ENCODE measurements at regions not wholly inside any gene's neighbourhood (a gene's known extent, or its start where the extent isn't known, plus 50 kb on each side); places are given as distances from the start of the nearest gene placed in this dataset.

DNA sequence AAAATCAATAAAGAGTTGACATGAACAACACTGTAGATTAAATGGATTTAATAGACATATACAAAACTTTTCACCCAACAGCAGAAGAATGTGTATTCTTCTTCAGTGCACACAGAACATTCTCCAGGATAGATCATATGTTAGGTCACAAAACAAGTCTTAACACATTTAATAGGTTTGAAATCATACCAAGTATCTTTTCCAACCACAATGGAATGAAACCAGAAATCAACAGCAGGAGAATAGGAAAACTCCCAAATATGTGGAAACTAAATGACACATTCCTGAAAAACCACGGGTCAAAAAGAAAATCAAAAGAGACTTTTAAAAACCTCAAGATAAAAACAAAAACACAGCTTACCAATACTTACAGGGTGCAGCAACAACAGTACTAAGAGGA lies 790.1 kb upstream of the ZNF608 start:
- DNase-seq (ENCODE audit: low read depth in 2 of 3, low spot score in 2 of 3): no peak

- no peak for DNase-seq (ENCODE audit: low read depth in 2 of 3, low spot score in 2 of 3)
Measured at GRCh38 chr5:125537661-125538060, 791.2 kb upstream of the ZNF608 start.

DNA sequence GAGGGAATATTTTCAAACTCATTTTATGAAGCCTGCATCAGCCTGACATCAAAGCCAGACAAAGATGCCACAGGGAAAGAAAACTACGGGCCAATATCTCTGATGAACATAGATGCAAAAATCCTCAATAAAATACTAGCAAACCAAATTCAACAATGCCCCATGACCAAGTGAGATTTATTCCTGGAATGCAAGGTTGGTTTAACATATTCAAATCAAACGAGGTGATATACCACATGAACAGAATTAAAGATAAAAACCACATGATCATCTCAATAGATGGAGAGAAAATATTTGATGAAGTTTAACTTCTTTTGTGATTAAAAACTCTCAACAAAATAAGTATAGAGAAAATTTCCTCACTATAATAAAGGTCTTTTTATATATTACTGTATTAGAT lies 792.0 kb upstream of the ZNF608 start:
- DNase-seq (ENCODE audit: low read depth in 2 of 3, low spot score in 2 of 3): no peak

DNA sequence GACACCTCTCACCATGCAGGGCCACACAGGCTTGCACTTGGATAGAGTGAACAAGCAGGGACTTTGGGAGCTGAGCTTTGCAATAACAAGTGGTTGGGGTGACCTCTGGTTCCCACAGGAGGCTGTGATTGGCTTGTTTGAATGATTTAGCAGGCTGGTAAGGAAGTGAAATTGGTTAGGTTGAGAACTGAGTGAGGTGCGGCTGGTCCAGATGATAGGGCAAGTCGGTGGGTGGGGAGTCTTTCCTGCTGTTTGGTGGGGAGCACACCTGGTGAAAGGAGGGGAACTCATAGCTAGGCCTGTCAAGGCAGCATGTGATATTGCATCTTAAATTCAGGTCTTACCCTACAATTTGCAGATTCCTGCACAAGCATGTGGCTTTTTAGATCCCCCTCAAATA lies 794.6 kb upstream of the ZNF608 start:
- DNase-seq (ENCODE audit: low read depth in 2 of 3, low spot score in 2 of 3): no peak

DNA sequence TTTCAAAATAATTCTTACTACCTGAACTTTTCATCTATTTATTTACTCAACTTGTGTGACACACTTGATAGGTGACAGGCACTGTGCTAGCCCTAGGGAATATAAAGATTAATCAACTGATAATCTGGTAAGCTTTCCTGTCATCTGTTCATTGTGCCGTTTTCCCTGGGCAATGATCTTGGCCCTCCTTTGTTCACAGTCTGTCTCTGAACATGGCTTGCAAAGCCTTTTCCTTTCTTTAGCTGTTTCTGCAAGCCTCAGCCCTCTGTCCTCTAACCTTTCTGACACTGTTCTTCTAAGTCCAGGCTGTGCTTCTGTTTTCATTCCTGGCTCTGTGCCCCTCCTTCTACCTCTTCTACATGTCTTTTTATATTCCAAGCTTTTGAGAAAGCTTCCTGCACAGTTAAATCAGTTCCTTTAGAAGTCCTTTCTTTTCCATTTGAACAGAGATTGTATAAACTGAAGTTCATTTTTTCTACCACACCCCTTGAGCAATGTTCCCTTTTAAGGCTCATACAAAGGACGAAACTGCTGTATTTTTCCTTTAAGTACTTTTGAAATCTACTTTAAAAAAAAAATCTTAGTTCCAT lies 803.0 kb upstream of the ZNF608 start:
- no peak for DNase-seq (ENCODE audit: low read depth in 2 of 3, low spot score in 2 of 3)

DNA sequence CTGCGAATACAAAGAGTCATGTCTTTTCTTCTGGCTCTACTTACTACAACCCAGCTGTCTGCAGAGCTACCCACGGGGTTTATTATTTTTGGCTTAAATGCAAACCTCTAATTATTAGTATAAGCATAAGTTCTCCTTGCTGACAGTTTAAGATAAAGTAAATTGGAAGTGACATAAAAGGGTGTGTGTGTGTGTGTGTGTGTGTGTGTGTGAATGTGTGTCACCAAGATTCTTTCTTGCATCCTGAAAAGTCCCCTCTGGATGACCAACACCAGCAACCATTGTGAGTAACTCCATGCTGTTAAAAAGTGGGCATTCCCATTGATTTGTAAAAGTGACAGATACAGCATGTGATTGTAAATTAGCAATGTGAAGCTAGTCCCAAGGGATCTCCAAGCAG lies 803.8 kb upstream of the ZNF608 start:
- no peak for DNase-seq (ENCODE audit: low read depth in 2 of 3, low spot score in 2 of 3)

GRCh38 chr5:125551246-125551645 lies 804.8 kb upstream of the ZNF608 start:
- DNase-seq (ENCODE audit: low read depth in 2 of 3, low spot score in 2 of 3): no peak

DNA sequence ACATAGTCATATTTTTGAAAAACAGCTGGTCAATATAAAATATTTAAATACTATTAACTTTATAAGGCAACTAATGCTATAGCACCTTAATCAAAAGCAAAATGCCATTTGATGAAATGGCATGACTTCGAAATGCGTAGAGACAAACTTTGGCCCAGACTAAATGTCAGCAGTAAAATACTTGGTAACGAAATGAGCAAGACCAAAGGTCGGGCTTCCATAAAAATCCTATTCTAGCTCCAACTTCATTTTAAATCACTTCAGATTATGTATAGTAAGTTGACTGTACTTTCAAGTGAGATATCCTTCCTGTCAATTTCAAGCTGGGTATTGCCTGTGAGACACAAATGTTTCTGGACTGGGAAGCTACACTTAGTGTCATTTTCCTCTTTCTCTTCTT lies 805.4 kb upstream of the ZNF608 start:
- DNase-seq (ENCODE audit: low read depth in 2 of 3, low spot score in 2 of 3): no peak

GRCh38 chr5:125552486-125552885 lies 806.0 kb upstream of the ZNF608 start:
- DNase-seq (ENCODE audit: low read depth in 2 of 3, low spot score in 2 of 3): no peak

DNA sequence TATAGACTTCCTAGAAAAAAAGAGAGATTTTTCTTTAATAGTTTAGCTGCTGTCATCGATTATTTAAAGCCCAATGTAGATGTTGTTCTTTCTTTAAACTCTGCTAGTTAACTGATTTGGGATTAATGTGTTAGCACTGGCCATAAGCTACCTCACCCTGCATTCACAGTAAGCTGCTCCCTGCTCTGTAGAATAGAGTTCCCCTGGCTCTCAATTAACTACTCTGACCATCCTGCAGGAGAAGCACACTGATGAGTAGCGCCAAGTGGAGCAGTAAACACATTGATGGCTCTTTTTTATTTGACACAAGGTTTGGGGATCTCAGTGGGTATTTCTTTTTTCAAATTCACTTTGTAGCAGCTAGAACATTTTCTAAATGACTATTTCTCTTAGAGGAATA lies 807.9 kb upstream of the ZNF608 start:
- no peak for DNase-seq (ENCODE audit: low read depth in 2 of 3, low spot score in 2 of 3)

GRCh38 chr5:125555591-125555990 lies 809.2 kb upstream of the ZNF608 start:
- no peak for DNase-seq (ENCODE audit: low read depth in 2 of 3, low spot score in 2 of 3)

GRCh38 chr5:125558016-125558415 lies 811.6 kb upstream of the ZNF608 start:
- no peak for DNase-seq (ENCODE audit: low read depth in 2 of 3, low spot score in 2 of 3)

- no peak for DNase-seq (ENCODE audit: low read depth in 2 of 3, low spot score in 2 of 3)
Measured at GRCh38 chr5:125558466-125558865, 812.0 kb upstream of the ZNF608 start.

DNA sequence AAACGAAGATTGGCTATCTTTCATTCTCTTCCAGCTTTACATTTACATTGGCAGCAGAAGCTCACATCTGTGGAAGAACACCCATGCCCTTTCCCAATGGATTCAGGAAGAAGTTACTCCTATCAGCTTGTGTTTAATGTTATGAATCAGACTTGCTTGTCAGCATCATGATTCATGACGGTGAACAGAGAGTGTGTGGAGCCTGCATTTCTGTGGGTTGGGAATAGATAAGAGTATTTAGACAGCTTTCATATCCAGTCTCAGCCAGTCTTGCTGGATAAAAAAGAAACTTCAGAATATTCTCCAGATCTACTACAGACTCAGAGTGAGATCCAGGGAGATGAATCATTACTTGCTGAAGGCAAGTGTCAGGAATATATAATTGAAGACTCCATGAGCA lies 812.9 kb upstream of the ZNF608 start:
- DNase-seq (ENCODE audit: low read depth in 2 of 3, low spot score in 2 of 3): no peak

DNA sequence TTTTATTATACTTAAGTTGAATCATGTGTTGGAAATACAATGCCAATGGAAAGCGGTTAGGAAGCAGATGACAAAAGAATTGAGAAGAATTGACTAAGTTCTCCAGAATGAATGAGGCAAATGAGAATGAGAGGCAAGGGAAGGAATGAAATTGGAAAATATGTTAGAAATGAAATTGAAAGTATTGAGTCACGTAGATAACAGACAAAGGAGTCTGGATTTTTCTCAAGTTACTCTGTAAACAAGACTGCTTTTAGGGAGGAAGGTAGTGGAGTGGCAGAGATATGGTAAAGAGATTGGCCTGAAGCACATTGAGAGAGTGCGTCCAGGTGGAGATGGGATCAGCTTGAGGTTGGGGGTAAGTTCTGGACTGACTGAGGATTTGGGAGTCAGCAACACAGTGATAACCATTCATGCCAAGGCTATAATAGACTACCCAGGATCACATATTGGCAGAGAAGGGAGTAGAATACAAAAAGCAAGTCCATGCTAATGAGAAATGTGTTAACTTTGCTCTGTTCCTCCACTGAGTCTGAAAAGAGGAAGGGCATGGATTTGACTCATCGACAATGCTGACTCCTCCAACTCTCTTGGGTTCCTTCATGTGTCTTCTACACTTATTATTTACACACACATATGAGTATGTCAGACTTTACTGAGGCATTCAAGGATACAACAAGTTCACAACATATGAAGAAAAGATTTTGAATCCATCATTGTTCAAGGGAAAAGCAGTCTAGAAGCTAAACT lies 814.2 kb upstream of the ZNF608 start:
- DNase-seq (ENCODE audit: low read depth in 2 of 3, low spot score in 2 of 3): no peak

- DNase-seq (ENCODE audit: low read depth in 2 of 3, low spot score in 2 of 3): no peak
Measured at GRCh38 chr5:125564317-125564975, 818.0 kb upstream of the ZNF608 start.

DNA sequence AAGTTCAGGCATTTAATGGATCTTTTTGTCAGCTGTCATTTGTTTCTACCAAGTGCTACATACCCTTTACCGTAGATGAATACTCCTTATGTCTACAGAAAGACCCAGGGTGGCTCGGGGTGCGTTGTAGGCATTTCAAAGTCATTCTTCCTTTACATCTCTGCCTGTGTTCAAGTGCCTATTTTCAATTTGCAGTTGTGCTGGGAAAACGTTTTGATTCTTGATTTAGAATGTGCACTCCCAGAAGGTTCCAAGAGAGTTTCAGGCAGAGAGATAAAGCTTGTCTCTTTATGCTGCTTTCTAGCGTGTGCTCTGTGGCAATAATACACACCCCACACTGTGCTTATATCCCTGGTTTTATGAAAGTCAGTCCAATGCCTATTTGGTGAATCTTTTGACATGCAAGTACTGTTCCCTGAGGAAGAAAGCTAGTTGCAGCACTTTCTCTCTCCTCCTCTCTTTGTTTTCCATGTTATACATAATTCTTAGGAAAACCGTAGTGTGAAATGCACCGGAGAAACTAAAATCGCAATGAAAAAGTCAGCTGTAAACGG lies 828.1 kb upstream of the ZNF608 start:
- DNase-seq (ENCODE audit: low read depth in 2 of 3, low spot score in 2 of 3): no peak

DNA sequence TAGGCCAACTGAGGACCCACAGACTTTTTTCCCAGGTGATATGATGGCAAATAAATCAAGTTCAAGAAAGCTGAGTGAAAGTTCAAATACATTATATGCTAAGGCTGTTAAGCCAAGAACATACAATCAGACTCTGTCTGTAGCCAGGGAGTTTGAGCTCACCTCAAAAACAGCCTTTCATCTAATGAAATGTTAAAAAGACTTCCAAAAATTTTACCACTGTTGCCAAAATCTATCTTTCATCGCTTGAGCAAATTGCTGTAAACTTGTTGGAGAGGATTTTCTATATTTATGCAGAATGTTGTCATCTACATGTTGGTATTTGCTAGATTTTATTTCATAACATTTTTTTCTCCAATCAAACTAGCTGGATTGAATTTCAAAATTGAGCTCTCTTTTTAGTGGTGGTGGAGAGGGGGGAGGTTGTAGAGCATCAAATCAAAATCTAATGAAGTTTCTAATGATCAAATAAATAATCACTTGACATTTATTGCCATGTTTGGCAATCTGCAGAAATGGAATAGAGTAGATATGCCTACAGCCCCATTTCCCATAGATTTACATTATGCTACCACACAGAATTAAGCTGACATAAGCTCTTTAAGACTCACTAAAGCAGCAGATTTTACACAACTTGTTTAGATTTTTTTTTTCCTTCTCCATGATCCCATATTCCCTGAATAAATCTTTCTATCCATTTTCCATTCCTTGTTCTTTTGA lies 828.9 kb upstream of the ZNF608 start:
- DNase-seq (ENCODE audit: low read depth in 2 of 3, low spot score in 2 of 3): no peak

- DNase-seq (ENCODE audit: low read depth in 2 of 3, low spot score in 2 of 3): no peak
Measured at GRCh38 chr5:125575891-125576505, 829.6 kb upstream of the ZNF608 start.

GRCh38 chr5:125576822-125577221 lies 830.4 kb upstream of the ZNF608 start:
- DNase-seq (ENCODE audit: low read depth in 2 of 3, low spot score in 2 of 3): no peak

DNA sequence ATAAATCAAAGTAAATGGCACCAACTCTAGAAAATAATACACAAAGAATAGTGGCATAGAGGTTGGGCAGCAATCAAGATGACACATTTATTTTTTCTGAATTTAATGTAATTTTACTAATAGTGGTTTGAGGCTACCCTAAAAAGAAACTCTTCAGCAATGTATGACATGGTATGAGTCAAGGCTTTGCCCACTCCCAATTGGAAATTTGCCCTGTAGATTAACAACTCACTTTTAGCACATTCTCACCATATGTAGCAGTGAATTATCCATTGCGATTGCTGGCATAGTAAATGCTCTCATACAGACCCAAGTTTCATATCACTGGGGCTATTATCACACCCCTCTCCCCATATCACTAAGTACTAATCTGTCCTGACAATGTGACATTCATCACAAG lies 832.1 kb upstream of the ZNF608 start:
- DNase-seq (ENCODE audit: low read depth in 2 of 3, low spot score in 2 of 3): no peak
